ENCODE measurements at regions not wholly inside any gene's neighbourhood (a gene's known extent, or its start where the extent isn't known, plus 50 kb on each side); places are given as distances from the start of the nearest gene placed in this dataset.
"Not testable (repeated sequence)": the region's sequence is repeated elsewhere in the genome, so short reads cannot be mapped to it uniquely, and the experiment has no call there.

DNA sequence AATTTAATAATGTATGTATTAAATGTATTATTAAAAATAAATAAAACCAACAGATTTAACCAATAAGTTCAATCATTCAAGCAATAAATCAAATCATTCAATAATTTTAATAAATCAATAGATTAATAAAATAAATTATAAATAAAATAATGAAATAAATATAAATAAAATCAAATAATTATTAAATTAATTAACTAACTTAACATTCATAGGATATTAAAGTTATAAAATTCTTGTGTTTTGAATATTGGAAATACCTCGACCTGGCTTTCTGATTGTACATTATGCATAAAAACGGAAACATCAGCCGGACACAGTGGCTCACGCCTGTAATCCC, 182.2 kb downstream of the BANP start:
- no peak for DNase-seq (ENCODE audit: low read depth)
- TF ChIP-seq, protein P1, sequence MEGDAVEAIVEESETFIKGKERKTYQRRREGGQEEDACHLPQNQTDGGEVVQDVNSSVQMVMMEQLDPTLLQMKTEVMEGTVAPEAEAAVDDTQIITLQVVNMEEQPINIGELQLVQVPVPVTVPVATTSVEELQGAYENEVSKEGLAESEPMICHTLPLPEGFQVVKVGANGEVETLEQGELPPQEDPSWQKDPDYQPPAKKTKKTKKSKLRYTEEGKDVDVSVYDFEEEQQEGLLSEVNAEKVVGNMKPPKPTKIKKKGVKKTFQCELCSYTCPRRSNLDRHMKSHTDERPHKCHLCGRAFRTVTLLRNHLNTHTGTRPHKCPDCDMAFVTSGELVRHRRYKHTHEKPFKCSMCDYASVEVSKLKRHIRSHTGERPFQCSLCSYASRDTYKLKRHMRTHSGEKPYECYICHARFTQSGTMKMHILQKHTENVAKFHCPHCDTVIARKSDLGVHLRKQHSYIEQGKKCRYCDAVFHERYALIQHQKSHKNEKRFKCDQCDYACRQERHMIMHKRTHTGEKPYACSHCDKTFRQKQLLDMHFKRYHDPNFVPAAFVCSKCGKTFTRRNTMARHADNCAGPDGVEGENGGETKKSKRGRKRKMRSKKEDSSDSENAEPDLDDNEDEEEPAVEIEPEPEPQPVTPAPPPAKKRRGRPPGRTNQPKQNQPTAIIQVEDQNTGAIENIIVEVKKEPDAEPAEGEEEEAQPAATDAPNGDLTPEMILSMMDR (IDR thresholded peaks at IDR 0.05; ENCODE audit: control insufficient read depth, insufficient read depth, low read depth, low read length, missing control alignments), result no peak
- H3K4me3 ChIP-seq (ENCODE audit: control insufficient read depth, low read depth, low read length), result no peak overlapping the region

DNA sequence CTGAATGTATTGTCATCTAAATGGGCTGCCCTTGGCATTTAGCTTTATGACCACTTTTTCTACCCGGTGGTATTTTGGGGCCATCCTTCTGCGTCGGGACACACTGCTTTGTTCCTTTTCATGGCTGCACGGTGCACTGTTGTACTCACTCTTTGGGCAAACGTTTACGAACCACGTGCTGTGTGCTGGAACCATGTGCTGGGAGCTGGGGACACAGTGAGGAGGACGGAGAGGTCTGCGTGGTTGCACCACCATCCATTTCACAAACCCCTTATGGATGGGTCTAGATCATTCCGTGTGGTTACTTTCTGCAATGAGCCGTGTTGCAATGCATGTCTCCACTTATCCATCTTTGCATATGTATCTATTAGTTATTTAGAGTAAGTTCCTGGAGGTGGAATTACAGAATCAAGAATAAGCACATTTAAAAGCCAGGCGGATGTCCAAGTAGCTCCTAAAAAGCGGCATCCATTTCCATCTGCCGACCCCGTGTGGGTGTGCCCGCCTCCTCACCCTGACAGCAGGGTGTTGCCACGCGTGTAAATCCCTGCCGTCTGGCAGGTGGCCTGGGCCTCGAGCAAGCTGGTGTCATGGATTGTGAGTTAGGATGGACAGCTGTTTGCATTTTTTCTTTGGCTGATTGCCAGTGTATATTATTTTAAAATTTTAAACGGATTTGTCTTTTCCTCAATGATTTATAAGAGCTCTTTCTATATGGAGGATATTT, 183.1 kb downstream of the BANP start:
- not testable (repeated sequence) for H3K4me3 ChIP-seq (ENCODE audit: control insufficient read depth, low read depth, low read length); DNase-seq (ENCODE audit: low read depth)

DNA sequence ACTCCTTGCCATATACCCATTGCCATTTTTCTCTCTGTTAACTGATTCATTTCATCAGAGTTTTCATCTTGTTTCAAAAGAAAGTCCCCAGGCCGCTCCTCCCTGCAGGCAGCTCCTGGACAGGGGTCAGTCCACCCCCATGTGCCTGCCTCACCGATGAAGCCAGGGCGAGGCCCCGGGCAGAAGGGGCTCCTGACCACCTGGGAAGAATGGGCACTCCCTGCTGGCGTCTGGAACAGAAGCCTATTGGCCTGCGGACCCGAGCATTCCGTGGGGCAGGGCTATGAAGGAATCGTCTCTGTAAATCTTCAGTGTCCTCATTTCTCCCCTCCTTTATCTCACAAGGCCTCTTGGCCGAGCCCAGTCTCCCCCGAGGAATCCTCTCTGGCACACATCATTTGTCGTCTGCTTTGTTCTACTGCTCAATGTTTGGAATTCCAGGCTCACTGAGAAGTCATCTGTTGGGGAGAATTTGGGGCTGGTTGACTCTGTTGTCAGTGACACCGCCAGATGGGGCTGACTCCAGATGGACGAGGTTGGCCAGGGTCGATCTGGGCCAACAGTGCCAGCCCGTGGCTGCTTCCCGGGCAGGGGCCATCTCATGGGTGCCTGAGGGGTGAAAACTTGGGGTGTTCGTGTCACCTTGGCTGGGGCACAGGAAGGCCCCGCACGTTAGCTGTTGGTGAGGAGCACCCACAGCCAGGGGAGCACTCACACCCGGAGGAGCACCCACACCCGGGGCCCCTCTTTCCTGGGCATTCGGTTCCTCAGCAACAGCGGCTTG, 183.9 kb downstream of the BANP start:
- not testable (repeated sequence) for H3K4me3 ChIP-seq (ENCODE audit: control insufficient read depth, low read depth, low read length); DNase-seq (ENCODE audit: low read depth)

DNA sequence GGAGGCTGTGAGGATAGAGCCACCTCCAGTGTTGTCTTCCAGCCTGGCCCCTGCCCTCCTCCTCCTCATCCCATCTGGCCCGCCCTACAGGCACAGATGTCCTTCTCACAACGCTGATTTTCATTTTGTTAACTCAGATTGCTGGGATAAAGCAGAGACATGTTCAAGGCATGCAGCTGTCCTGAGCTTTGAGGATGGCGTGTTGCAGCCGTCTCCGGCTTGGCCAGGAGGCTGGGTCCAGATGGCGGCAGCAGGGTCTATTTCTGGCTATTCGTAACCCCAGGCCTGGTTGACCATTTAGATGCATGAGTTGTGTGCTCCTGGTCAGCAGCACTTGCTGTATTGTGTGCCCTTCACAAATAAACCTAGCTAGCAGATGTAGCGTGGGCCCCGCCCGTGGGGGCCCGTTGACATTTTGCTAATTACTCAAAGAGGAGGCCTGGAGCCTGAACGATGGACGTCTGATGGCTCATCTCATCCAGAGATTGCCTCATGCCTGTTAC, 185.0 kb downstream of the BANP start:
- DNase-seq (ENCODE audit: low read depth); H3K4me3 ChIP-seq (ENCODE audit: control insufficient read depth, low read depth, low read length): not testable (repeated sequence)

DNA sequence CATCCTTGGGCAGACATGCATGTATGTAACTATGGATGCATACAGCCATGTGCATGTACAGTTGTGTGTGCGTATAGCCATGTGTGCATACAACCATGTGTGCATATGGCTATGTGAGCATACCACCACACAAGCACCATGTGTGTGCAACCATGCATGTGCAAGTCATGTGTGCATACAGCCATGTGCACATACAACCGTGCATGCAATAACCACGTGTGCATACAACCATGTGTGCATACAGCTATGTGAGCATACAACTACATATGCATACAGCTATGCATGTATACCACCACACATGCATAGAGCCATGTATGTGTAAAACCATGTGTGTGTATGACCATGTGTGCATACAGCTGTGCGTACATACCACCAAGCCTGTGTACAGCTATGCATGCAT, 185.7 kb downstream of the BANP start:
- H3K4me3 ChIP-seq (ENCODE audit: control insufficient read depth, low read depth, low read length); DNase-seq (ENCODE audit: low read depth): not testable (repeated sequence)

DNA sequence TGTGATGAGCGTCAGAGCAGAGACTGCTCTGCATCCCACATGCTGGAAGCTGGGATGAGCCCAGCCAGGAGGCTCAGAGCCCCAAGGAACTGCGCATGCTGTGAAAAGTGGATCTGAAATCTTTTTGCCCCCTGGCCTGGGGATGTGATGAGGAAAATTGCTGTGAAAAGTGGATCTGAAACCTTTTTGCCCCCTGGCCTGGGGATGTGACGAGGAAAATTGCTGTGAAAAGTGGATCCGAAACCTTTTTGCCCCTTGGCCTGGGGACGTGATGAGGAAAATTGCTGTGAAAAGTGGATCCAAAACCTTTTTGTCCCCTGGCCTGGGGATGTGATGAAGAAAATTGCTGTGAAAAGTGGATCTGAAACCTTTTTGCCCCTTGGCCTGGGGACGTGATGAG, 187.9 kb downstream of the BANP start:
- not testable (repeated sequence) for DNase-seq (ENCODE audit: low read depth); H3K4me3 ChIP-seq (ENCODE audit: control insufficient read depth, low read depth, low read length)

DNA sequence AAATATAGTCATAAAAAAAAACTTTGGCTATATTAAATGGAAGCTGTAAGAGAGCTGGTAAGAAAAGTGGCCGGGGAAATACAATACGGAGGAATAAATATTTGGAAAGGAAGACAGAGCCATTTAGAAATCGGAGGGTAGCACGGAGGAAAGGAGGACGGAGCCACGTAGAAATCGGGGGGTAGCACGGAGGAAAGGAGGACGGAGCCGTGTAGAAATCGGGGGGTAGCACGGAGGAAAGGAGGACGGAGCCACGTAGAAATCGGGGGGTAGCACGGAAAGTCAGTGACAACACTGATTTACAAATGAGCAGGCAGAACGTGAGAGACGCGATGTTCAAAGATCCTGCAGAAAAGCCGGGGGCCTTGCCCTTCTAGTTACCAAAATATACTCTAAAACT, 189.0 kb downstream of the BANP start:
- not testable (repeated sequence) for DNase-seq (ENCODE audit: low read depth); H3K4me3 ChIP-seq (ENCODE audit: control insufficient read depth, low read depth, low read length)

DNA sequence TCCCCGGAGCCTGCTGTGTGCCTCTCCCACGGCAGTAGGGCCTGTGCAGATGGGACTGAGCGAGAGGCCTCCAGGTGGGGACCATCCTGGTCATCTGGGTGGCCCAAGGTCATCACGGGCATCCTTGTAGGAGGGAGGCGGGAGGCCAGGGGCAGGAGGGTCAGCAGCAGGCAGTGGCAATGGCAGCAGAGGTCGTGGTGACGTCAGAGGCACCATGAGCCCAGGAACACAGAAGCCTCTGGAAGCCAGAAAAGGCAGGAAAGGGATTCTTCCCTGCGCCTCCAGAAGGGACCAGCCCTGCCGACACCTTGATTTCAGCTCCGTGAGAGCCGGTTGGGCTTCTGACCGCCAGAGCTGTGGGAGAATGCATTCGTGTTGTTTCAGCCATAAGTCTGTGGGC, 190.3 kb downstream of the BANP start:
- TF ChIP-seq, protein P1 (IDR thresholded peaks at IDR 0.05; ENCODE audit: control insufficient read depth, insufficient read depth, low read depth, low read length, missing control alignments), result no peak
- no peak for DNase-seq (ENCODE audit: low read depth)
- H3K4me3 ChIP-seq (ENCODE audit: control insufficient read depth, low read depth, low read length), result no peak overlapping the region

DNA sequence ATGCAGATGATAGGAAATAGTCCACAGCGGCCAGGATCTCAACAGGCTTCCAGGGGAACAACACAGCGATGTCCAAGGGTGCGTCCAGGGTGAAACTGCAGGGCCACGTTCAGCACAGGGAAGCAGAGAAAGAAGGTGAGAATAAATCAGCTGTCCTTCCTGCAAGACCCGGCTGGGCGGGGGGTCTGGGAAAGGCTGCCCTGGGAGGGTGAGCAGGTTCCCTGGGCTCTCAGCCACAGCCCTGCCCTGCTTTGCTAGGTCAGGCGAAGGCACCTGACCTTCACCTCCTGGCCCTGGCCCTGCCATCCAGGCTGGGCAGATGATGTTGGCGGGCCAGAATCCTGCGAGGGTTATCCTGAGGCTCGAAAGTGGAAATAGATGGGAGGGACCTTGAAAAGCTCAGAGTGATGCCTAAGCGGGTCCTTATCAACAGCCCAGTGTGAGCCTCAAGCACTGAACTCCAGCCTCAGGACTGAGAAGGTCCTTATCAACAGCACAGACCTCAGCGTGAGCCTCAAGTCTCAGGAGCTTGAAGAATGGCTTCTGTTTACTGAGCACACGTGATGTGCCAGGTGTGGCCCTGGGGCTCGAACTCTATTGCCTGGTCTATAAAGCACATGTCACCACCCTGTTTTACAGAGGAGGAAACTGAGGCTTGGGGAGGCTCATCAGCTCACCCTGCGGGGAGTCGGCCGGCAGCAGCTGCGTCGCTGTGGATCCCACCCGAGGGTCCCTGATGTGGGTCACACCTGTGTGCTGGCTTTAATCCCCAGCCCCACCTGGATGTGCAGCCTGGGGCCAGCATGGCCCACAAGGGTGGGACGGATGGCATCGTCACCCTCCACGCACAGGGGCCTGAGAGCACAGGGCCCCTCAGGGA, 191.1 kb downstream of the BANP start:
- not testable (repeated sequence) for DNase-seq (ENCODE audit: low read depth); H3K4me3 ChIP-seq (ENCODE audit: control insufficient read depth, low read depth, low read length)

DNA sequence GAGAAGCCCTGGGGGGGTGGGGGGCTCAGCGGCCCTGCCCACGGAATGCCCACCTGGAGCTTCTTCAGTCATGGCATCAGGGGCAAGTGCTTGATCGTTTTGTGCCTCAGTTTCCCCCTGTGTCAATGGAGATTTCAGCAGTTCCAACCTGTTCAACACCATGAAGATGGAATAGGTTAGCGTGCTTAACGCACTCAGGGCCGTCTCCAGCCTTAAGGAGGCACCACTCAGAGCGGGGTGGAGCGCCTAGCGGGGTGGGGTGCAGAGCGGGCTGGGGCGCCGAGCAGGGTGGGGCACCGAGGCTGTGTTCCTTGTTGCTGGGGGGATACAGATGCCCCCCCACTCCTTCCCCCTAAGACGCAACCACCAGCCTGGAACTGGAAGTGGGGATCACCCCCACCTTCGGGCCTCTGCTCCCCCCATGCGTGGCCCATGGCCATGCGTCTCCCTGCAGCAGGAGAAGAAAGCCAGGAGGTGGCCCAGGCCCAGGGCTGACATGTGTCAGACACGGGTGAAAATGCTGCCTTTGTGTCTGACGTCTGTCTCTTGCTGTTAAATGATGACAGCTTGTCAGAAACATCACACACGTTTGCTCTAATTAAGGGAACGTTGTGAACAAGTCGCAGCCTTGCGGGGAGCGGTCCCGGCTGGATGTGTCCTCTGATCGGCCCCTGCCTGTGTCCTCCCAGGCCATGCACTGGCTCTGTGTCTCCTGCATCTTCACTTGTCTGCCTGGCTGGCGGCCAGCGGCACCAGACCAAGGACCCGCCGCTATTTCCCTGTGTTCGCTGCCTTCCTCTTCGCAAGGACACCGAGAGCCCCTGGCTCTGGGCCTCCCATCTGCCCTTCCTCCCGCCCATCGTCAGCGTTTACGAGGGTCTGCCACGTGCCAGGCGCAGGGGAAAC, 192.1 kb downstream of the BANP start:
- DNase-seq (ENCODE audit: low read depth); H3K4me3 ChIP-seq (ENCODE audit: control insufficient read depth, low read depth, low read length): not testable (repeated sequence)
